ENCODE measurements at regions not wholly inside any gene's neighbourhood (a gene's known extent, or its start where the extent isn't known, plus 50 kb on each side); places are given as distances from the start of the nearest gene placed in this dataset.
A peak's percentile ranks its signal among the peaks of the same experiment; 100 is the strongest.
"Not testable (repeated sequence)": the region's sequence is repeated elsewhere in the genome, so short reads cannot be mapped to it uniquely, and the experiment has no call there.

- ATAC-seq = no peak
- DNase-seq = no peak
- intact Hi-C loops (cut with DNase I, micrococcal nuclease) = no loop called here
Measured at GRCh38 chr5:77912721-77913120, 136.6 kb upstream of the TBCA start.

GRCh38 chr5:77910602-77911188, 134.6 kb upstream of the TBCA start:
- intact Hi-C loops (cut with DNase I, micrococcal nuclease) = no loop called here
- DNase-seq (no peak), ATAC-seq (no peak)

GRCh38 chr5:77909237-77909636, 133.1 kb upstream of the TBCA start:
- ATAC-seq (no peak), DNase-seq (no peak)
- intact Hi-C loops (cut with DNase I, micrococcal nuclease) = no loop called here

- ATAC-seq = no peak
- no peak for DNase-seq
- intact Hi-C loops (cut with DNase I, micrococcal nuclease) = no loop called here
Measured at GRCh38 chr5:77908787-77909186, 132.6 kb upstream of the TBCA start.

GRCh38 chr5:77907786-77908185, 131.6 kb upstream of the TBCA start:
- DNase-seq (no peak), ATAC-seq (no peak)
- intact Hi-C loops (cut with DNase I, micrococcal nuclease) = no loop called here

GRCh38 chr5:77906806-77907205, 130.7 kb upstream of the TBCA start:
- intact Hi-C loops (cut with DNase I, micrococcal nuclease) = no loop called here
- no peak for ATAC-seq

GRCh38 chr5:77904362-77904761, 128.2 kb upstream of the TBCA start:
- intact Hi-C loops (cut with DNase I, micrococcal nuclease) = no loop called here
- ATAC-seq (no peak), DNase-seq (no peak)

More at GRCh38 chr5:77906806-77907205, 130.7 kb upstream of the TBCA start:
- DNase-seq = no peak

- DNase-seq = no peak
- intact Hi-C loops (cut with DNase I, micrococcal nuclease) = no loop called here
Measured at GRCh38 chr5:77900691-77901090, 124.6 kb upstream of the TBCA start.

GRCh38 chr5:77898385-77898784, 122.2 kb upstream of the TBCA start:
- no peak for ATAC-seq
- intact Hi-C loops (cut with DNase I, micrococcal nuclease) = no loop called here
- no peak for DNase-seq

More at GRCh38 chr5:77900691-77901090, 124.6 kb upstream of the TBCA start:
- no peak for ATAC-seq

GRCh38 chr5:77896338-77896737, 120.2 kb upstream of the TBCA start:
- no peak for ATAC-seq
- no peak for DNase-seq
- intact Hi-C loops (cut with DNase I, micrococcal nuclease) = no loop called here

GRCh38 chr5:77894103-77894502, 118.0 kb upstream of the TBCA start:
- ATAC-seq; intact Hi-C loops (cut with DNase I, micrococcal nuclease); DNase-seq: not testable (repeated sequence)

- DNase-seq = no peak
- ATAC-seq = no peak
- intact Hi-C loops (cut with DNase I, micrococcal nuclease) = no loop called here
Measured at GRCh38 chr5:77893225-77893860, 117.2 kb upstream of the TBCA start.

GRCh38 chr5:77892061-77893010, 116.2 kb upstream of the TBCA start:
- ATAC-seq (peak; percentile 63), DNase-seq (no peak)

GRCh38 chr5:77885519-77885918, 109.4 kb upstream of the TBCA start:
- ATAC-seq (no peak), DNase-seq (no peak)
- intact Hi-C loops (cut with DNase I, micrococcal nuclease) = no loop called here

More at GRCh38 chr5:77892061-77893010, 116.2 kb upstream of the TBCA start:
- intact Hi-C loops (cut with DNase I, micrococcal nuclease) = no loop called here

- DNase-seq (no peak), ATAC-seq (no peak)
- intact Hi-C loops (cut with DNase I, micrococcal nuclease) = no loop called here
Measured at GRCh38 chr5:77882670-77883257, 106.6 kb upstream of the TBCA start.

- intact Hi-C loops (cut with DNase I, micrococcal nuclease) = no loop called here
- ATAC-seq (no peak), DNase-seq (no peak)
Measured at GRCh38 chr5:77881528-77881927, 105.4 kb upstream of the TBCA start.

- intact Hi-C loops (cut with DNase I, micrococcal nuclease) = no loop called here
Measured at GRCh38 chr5:77877516-77878355, 101.6 kb upstream of the TBCA start.

GRCh38 chr5:77876862-77877502, 100.8 kb upstream of the TBCA start:
- ATAC-seq (no peak), DNase-seq (no peak)
- intact Hi-C loops (cut with DNase I, micrococcal nuclease) = no loop called here

More at GRCh38 chr5:77877516-77878355, 101.6 kb upstream of the TBCA start:
- ATAC-seq = no peak
- no peak for DNase-seq
